Peyer's patch (tissue), 4 donors: ENCODE measurements at regions not wholly inside any gene's neighbourhood (a gene's known extent, or its start where the extent isn't known, plus 50 kb on each side); places are given as distances from the start of the nearest gene placed in this dataset.

ENCODE experiments used
- CTCF ChIP-seq, 6 experiments: fragments of 450-650 bp in 4 of 6; fragments of 200-600 bp in 2 of 6; sonication (generic) in 1 of 6; IDR thresholded peaks; one replicate each; pipeline ENCODE4 v1.5.1; 2017 to 2019; ENCODE audit warnings: antibody characterized with exemption in 6 of 6, mild to moderate bottlenecking in 3 of 6, moderate library complexity in 1 of 6
- POLR2A ChIP-seq, 2 donors: fragments of 450-650 bp; IDR thresholded peaks; one replicate each; pipeline ENCODE4 v1.5.1; 2017; ENCODE audit warnings: antibody characterized with exemption in 2 of 2, mild to moderate bottlenecking in 2 of 2, moderate library complexity in 2 of 2

DNA sequence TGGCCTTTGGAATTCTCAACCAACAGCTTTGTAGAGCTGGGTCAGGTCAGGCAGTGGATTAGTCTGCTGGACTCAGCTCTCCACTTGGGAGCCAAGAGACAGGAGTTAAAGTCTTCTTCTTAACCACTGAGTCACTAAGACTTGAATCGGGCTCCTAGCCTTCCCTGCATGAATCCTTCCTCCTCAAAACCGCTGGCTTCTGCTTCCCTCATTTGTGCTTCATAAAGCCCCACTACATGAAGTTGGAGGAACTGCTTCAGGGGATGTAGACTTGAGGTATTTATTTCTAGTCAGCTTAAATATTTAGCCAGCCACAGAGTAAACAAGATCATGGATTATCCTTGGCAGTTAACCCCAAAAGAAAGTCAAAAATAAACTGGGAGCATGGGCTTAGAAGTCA lies 536.3 kb upstream of the TNP1 start:
- TF ChIP-seq POLR2A (IDR thresholded peaks at IDR 0.05): no peak
- no peak for TF ChIP-seq CTCF (IDR thresholded peaks at IDR 0.05)
